ENCODE measurements at regions not wholly inside any gene's neighbourhood (a gene's known extent, or its start where the extent isn't known, plus 50 kb on each side); places are given as distances from the start of the nearest gene placed in this dataset.

- TF ChIP-seq BACH2 (CRISPR knock-in tag; IDR thresholded peaks at IDR 0.05; ENCODE audit: borderline replicate concordance), result no peak
- no peak for TF ChIP-seq ESRRG (CRISPR knock-in tag; IDR thresholded peaks at IDR 0.05)
- no peak for TF ChIP-seq CSRNP3 (CRISPR knock-in tag; IDR thresholded peaks at IDR 0.05)
- TF ChIP-seq ZC3H10 (CRISPR knock-in tag; IDR thresholded peaks at IDR 0.05), result no peak
- no peak for TF ChIP-seq GLIS3 (CRISPR knock-in tag; IDR thresholded peaks at IDR 0.05)
- TF ChIP-seq ISL1 (CRISPR knock-in tag; IDR thresholded peaks at IDR 0.05), result no peak
- TF ChIP-seq TCF4 (CRISPR knock-in tag; IDR thresholded peaks at IDR 0.05; ENCODE audit: borderline replicate concordance), result no peak
Measured at GRCh38 chr16:7206469-7206868, 126.2 kb upstream of the RBFOX1 start.

Data from SK-N-SH treated with all-trans-retinoic acid at 6 μM for 48 hours (cell line).